Peyer's patch (tissue), 4 donors: ENCODE measurements at regions not wholly inside any gene's neighbourhood (a gene's known extent, or its start where the extent isn't known, plus 50 kb on each side); places are given as distances from the start of the nearest gene placed in this dataset.

ENCODE experiments used
- CTCF ChIP-seq, 6 experiments: fragments of 450-650 bp in 4 of 6; fragments of 200-600 bp in 2 of 6; sonication (generic) in 1 of 6; IDR thresholded peaks; one replicate each; pipeline ENCODE4 v1.5.1; 2017 to 2019; ENCODE audit warnings: antibody characterized with exemption in 6 of 6, mild to moderate bottlenecking in 3 of 6, moderate library complexity in 1 of 6
- POLR2A ChIP-seq, 2 donors: fragments of 450-650 bp; IDR thresholded peaks; one replicate each; pipeline ENCODE4 v1.5.1; 2017; ENCODE audit warnings: antibody characterized with exemption in 2 of 2, mild to moderate bottlenecking in 2 of 2, moderate library complexity in 2 of 2

GRCh38 chr22:48697223-48697622 is 1130.5 kb downstream of the BRD1 start:
- no peak for TF ChIP-seq POLR2A (IDR thresholded peaks at IDR 0.05)
- no peak for TF ChIP-seq CTCF (IDR thresholded peaks at IDR 0.05)
